DMS153 treated with DMSO at 0.1 percent for 48 hours (cell line): ENCODE measurements at regions not wholly inside any gene's neighbourhood (a gene's known extent, or its start where the extent isn't known, plus 50 kb on each side); places are given as distances from the start of the nearest gene placed in this dataset.
"Not testable (repeated sequence)": the region's sequence is repeated elsewhere in the genome, so short reads cannot be mapped to it uniquely, and the experiment has no call there.

ENCODE experiments used
- DNase-seq: peaks from one replicate; lab custom pipeline; 2025; ENCODE audit not compliant: unreplicated experiment; lab: John Stamatoyannopoulos, UW

DNA sequence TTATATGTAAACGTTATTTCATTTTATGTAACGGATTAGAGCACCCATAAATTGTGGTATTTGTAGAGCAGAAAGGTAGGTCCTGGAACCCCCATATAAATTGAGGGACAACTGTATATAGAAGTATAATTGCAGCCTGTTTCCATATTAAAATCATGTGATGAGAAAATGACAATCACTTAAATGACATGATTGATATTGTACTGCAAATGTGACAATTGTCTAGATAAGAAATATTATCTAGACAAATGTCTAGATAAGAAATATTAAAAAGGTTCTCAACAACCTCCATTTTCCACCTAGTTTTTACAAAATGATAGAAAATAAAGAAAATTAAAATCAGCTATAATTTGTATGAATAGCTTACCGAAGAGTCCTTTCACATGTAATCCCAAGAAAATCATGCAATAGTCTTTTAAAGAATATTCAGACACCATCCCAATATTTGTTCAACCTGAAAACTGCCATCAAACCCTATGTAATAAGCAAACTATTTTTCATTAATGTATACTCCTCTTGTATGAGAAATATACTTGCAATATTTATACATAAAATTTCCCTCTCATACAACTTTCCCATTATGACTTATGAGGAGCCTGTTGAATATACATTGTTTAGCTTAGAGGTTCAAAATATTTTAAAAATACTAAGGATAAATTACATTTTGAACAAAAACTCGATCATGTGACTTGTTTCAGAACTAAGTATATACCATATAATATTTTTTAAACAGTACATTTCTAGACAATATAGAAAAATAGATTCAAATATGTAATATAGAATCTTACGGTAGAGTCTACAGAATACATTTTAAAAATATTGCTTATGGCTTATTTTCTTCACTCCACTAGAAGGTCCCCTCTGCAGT is 153.2 kb downstream of the CRPPA start:
- DNase-seq, result no peak

DNA sequence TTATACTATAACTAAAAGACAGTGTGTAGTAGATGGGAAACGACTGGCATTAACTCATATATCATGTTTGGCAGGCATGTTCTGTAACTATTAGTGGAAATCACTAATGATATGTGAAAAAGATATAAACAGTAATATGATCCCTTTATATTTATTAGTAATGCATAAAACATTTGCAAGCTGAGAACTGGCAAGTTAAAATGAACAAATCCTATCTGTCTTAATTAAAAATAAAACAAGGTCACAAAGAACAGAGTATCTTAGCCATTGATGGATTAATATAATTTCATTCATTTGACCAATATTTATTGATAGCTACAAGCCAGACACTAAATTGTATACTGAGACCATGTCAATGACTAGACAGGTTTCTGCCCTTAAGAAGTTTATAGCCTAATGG is 154.5 kb downstream of the CRPPA start:
- no peak for DNase-seq

- not testable (repeated sequence) for DNase-seq
Observed at GRCh38 chr7:16266470-16266869, 154.9 kb downstream of the CRPPA start.

- no peak for DNase-seq
Observed at GRCh38 chr7:16265863-16266458, 155.4 kb downstream of the CRPPA start.

DNA sequence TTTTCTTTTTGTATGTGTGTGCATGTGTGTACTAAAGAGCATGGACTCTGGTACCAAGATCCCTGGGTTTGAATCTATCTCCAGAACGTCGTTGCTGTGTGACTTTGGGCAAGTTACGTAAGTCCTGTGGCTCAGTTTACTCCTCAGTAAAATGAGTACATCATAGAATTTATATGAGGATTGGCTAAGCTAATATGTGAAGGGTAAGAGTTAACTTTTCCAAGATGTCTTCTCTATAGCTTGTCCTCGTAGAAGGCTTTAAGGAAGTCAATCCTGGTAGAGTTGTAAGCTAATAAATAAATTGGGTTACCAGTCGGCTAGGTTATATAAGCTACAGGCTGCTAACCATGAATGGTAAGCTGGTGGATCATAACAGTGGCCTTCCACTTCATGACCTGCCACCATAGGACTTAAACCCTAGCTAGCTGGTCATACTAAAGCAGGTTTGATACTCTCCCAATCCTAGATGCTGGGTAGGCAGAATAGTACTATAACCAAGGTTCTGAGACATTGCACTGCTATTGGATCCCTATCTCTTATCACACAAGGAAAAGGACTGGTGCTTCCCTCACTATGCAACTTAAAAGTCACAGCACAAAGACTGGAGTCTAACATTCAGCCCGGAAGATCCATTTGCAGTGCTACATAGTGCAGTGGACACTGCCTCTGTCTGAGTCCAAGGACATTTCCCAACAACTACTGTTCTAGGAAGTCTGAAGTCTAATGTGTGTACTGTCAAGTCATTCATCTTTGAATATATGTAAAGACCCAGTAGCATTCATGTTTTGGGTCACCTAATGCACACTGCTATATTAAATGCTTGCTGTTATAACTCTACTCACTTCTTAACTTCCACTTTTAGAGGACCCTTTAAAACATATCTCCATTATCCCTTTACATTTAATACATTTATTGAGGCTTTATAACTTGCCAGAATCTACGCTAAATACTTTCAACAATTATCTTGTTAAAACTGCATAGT is 156.2 kb downstream of the CRPPA start:
- DNase-seq, result no peak

GRCh38 chr7:16264036-16264819 is 157.1 kb downstream of the CRPPA start:
- no peak for DNase-seq

GRCh38 chr7:16263377-16263776 is 158.0 kb downstream of the CRPPA start:
- DNase-seq, result not testable (repeated sequence)

- DNase-seq, result no peak
Observed at GRCh38 chr7:16261654-16262053, 159.7 kb downstream of the CRPPA start.

- no peak for DNase-seq
Observed at GRCh38 chr7:16261100-16261499, 160.2 kb downstream of the CRPPA start.

DNA sequence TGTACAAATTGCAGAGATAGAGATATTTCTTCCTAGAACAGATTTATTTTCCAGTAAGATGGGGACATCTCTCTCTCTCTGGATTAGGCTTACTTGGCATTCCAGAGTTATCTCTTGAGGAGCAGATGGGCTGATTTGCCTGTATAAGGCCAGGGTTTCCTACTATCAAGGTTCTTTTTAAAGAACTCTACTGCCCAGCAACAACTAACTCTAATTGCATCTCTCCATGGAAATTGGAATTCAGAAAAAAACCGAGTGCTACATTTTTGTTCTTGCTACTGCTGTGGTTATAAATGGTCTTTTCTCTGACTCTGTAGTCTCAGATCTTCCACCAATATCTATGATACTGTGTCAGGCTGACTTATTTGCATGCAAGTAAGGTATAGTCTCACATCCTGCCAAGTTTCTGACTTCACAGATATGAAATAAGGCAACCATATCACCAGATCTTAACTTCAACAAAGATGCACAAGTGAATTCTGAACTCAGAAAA is 161.1 kb downstream of the CRPPA start:
- no peak for DNase-seq

DNA sequence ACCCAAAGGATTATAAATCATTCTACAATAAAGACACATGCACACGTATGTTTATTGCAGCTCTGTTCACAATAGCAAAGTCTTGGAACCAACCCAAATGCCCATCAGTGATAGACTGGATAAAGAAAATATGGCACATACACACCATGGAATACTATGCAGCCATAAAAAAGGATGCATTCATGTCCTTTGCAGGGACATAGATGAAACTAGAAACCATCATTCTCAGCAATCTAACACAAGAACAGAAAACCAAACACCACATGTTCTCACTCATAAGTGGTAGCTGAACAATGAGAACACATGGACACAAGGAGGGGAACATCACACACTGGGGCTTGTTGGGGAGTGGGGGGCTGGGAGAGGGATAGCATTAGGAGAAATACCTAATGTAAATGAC is 164.9 kb downstream of the CRPPA start:
- DNase-seq, result not testable (repeated sequence)

GRCh38 chr7:16255952-16256351 is 165.4 kb downstream of the CRPPA start:
- not testable (repeated sequence) for DNase-seq

GRCh38 chr7:16250655-16251054 is 170.7 kb downstream of the CRPPA start:
- DNase-seq, result not testable (repeated sequence)

GRCh38 chr7:16249204-16249603 is 172.1 kb downstream of the CRPPA start:
- not testable (repeated sequence) for DNase-seq

- DNase-seq, result not testable (repeated sequence)
Observed at GRCh38 chr7:16248556-16248955, 172.8 kb downstream of the CRPPA start.

DNA sequence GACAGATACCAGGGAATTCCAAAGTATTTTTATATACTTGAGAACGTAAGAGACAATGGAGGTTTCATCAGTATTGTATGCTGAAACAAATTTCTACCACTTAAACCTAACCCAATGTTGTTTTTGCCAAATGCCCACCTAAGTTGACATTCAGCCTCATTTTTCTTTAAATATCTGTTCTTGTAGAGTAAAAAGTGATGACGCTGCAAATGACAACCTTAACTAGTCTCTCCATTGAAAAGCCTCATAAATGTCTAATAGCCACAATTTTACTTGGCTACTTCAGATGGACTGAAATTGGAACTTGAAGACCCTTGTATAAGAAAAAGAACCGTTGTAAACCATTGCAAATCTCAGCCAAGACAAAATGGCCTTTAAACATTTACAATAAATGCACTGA is 176.9 kb downstream of the CRPPA start:
- no peak for DNase-seq

- no peak for DNase-seq
Observed at GRCh38 chr7:16242920-16243319, 178.4 kb downstream of the CRPPA start.

DNA sequence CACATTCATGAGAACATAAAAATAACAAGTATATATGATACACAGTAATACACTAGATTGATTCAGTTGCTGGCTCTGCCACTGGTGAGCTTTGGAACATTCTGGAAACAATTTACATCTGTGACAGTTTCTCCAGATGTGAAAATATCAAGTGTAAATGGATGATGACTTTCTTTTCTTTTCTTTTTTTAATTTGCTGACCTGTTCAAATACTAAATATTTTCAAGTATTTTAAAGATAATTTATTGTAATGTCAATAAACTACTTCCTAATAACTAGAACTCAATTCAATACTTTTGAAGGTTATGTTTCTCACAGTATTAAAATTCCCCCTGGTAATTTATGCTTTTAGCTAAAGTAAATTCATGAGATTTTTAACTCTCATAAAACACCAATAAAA is 180.3 kb downstream of the CRPPA start:
- DNase-seq, result no peak

- no peak for DNase-seq
Observed at GRCh38 chr7:16236381-16236780, 185.0 kb downstream of the CRPPA start.
